Inflammatory macrophage (primary cell): ENCODE measurements at regions not wholly inside any gene's neighbourhood (a gene's known extent, or its start where the extent isn't known, plus 50 kb on each side); places are given as distances from the start of the nearest gene placed in this dataset.

Experiments
- DNase-seq, 2 donors: peaks; one replicate each; pipeline ENCODE4 v3.0.0-alpha.2; 2020 to 2022

GRCh38 chr2:611519-611918 lies 65.7 kb downstream of the TMEM18 start:
- DNase-seq = no peak

GRCh38 chr2:610491-610890 lies 66.7 kb downstream of the TMEM18 start:
- DNase-seq = no peak

GRCh38 chr2:609881-610280 lies 67.3 kb downstream of the TMEM18 start:
- DNase-seq = no peak

DNA sequence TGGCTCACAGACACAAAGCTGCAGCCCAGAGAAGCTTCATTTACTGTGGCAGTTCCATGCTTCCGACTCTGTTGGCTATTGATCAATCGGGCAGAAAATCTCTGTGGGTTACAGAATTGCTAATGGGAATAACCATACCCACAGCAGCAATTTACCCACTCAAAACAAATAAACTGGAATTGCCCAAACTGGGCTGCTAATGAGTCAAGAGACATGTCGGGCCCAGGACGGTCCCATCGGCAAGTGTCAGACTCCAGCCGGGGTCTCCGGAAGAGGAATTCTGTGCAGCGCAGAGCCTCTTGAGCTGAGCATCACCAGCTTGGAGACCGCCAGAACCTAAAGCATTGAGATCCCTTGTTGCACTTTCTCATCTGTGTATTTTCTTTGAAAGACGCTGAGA lies 67.8 kb downstream of the TMEM18 start:
- DNase-seq = no peak

DNA sequence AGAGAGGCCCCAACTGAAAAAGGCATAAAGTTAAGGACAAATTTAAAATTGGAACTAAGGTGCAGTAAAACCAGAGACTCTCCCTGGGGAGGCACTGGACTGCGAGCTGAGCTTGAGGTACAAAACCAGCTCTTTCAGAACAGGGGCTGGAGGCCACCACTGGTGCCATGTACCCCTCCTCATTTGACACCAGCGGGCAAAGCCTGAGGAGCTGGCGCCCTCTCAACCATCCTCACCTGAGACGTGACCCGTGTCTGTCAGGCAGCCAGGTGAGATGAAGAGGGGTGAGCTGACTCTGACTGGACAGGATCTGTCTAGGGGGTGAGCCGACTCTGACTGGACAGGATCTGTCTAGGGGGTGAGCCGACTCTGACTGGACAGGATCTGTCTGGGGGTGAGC lies 68.5 kb downstream of the TMEM18 start:
- DNase-seq = no peak

GRCh38 chr2:608297-608696 lies 68.9 kb downstream of the TMEM18 start:
- no peak for DNase-seq

- no peak for DNase-seq
Observed at GRCh38 chr2:607709-608108, 69.5 kb downstream of the TMEM18 start.

DNA sequence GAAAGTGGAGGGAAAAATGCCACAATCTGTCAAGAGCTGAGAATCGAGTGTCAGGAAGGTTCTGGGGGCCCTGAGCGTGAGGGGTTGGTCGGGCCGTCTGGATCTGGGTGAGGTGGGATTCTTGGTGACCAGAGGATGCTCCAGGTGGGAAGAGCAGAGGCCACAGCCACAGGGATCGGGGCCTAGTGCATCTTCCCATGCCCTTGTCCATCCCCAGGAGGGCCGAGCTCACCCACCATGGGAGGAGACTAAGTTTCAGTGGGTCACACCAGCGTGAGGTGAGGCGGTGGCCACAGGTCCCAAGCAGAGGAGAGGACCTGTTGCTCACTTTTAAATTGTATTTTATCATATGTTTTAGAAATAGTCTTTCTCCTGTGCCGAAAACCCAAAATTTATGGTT lies 70.0 kb downstream of the TMEM18 start:
- no peak for DNase-seq

DNA sequence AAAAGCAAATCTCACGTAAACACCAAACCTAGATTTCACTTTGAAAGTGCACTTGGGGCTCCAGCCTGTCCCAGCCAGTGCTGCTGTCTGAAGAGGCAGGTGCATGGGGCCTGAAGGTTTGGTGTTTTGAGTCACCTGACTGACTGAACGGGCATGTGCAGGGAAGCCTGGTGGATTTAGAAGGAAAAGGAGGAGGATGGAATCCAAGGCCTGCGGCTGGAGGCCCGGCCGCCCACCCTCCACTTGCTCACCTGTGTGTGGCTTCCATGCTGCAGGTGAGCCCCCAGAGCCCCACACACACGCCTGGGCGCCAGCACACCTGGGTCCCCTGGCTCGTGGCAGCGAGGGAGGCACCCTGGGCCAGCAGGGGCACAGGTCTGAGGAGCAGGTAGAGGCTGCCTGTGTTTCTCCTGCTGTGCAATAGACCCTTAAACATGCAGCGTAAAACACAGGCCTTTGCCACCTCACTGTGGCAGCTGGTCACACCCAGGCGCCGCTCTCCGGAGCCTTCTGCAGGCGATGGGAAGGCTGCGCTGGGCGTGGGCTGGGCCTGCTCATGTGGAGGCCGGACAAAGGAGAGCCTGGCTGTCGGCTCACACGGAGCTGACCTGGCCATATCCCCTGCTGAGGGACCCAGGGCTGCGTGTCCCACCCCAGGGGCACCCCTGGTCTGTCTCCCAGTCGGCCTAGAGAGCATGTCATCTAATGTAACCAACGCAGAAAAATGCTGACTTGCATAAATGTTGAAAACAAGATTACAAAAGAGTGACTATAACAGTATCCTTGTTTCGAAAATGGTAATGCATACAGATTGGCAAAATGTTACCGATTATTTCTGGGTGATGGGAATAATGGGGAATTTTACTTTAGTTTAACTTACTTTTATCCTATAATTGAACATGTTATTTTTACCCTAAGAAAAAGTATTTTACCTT lies 71.3 kb downstream of the TMEM18 start:
- DNase-seq = no peak

GRCh38 chr2:604854-605524 lies 72.2 kb downstream of the TMEM18 start:
- DNase-seq = no peak

DNA sequence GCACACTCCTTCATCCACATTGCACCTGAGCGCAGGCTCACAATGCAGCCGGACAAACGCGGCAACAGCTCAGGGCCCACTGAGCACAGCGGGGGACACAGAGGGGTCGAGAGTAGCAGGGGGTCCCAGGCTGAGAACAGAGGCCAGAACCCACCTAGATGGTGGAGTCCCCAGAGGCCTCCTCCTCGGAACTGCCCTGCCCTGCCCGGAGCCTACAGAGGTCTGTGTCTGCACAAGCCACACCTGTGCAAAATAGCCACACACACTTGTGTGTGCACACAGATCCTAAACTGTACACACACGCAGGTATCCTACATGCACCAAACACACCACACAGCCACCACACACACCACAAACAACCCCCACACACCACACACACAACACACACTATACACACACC lies 72.8 kb downstream of the TMEM18 start:
- no peak for DNase-seq

DNA sequence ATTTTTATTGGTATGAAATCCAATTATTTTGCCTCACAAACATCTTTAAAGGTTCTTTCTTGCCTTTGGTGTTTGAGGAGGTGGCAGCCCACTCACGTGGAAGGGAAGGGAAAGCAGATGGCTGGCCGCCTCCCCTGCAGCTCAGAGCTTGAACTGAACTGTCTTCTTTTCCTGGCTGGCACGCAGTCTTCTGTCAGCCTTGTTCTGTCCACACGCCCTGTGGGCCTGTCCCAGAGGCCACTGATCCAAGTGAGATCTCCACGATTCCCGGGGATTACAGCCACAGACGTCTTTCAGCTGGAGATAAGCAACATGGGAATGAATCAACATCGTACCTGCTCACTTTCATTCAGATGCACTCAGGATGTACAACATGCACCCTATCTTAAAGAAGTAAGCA lies 73.3 kb downstream of the TMEM18 start:
- no peak for DNase-seq

DNA sequence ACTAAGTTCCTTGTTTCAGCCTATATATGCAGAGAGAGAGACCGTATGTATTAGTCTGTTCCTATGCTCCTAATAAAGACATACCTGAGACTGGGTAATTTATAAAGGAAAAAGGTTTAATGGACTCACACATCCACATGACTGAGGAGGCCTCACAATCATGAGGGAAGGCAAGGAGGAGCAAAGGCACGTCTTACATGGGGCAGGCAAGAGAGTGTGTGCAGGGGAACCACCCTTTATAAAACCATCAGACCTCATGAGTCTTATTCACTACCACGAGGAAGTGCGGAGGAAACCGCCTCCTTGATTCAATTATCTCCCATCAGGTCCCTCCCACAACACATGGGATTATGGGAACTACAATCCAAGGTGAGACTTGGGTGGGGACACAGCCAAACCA lies 73.8 kb downstream of the TMEM18 start:
- peak in 1 of 2 donors; percentile 2 for DNase-seq

DNA sequence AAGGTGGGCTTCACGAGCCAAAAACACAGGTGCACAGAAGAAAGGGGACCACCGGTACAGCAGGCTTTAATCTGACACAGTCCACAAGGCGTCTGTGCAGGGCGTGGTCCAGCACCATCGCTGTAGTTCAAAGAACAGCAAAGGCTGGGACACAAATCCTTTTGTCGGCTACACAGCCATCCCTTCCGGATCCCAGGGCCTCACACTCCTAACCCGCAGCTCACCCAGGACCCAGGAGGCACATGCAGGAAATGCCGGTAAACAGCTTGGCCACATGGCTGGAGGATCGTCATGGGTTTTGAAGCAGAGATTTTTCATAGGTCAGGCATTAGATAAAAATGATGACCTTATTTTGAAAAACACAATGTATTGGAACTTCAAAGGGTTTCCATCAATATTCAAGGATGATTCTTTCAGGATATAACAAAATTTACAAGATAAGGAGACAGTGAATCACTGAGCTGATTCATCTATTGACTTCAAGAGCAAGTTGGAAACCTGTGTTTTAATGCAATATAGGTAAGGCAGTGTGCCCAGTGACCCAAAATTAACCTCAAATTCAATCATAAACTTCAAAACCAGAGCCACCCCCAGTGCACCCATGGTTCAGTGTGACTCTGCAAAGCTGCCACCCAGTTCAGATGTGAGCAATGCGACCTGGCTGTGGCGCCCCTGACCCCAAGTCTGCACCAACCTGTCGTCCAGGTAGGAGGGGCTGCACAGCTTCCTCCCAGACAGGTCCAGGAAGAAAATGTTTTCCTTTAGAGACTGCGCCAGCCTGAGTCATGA lies 74.4 kb downstream of the TMEM18 start:
- no peak for DNase-seq

DNA sequence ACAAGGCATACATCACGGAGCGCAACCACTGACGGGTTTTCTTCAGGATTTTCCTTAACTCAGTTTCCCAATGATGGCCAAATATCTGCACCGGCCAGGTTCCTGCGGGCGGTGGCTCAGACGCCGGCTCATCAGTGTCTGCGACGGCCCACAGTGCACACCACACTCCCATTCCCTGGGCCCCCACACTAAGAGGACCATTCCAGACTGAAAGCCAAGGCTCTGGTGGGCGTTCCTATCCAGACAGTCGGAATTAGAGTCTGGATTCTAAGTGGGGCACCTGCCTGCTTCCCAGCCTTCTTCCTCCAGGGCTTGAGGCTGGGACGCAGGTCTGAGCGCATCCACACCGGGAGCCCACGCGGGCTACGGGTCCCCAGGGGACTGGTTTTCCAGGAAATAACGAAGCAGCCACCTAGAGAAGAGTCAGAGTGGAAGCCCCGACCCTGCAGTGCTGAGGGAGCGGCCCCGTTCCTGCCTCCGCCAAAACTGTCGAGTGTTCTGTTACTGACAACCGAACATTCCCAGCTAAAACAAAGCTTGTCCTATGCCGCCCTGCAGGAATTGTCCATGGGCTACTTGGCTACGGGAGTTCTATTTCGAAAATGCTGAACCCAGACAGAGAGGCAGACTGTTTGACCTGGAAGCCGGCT lies 75.3 kb downstream of the TMEM18 start:
- no peak for DNase-seq

DNA sequence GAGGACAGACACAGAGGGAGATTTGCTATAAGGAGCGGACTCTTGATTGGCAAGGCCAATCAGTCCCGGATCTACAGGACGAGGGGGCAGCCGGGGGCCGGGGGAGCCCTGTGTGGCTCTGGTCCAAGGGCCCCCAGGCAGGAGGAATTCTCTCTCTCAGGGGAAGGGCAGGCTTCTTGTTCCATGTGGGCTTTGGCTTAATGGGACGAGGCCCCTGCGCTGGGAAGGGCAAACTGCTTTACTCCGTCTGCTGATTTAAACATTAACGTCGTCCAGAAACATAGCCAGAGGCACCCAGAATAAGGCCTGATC lies 75.9 kb downstream of the TMEM18 start:
- no peak for DNase-seq

GRCh38 chr2:600542-601386 lies 76.4 kb downstream of the TMEM18 start:
- no peak for DNase-seq

DNA sequence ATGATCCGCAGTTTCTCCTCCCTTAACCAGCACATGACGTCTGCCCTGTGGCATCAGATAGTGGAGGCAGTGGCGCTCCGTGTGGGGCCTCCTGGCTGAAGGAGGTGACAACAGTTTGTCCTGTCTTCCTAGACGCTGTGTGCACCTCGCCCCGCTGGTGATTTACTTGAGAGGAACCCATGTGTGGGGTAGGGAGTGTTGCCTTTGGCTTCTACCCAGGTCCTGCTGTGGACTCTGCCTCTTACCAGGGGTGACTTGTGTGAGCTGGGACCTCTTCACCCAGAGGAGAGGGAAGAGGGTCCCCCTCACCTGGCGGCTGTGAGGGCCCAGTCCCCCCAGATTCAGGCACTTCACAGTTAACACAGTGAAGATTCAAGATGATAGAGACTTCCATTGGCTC lies 77.6 kb downstream of the TMEM18 start:
- no peak for DNase-seq

DNA sequence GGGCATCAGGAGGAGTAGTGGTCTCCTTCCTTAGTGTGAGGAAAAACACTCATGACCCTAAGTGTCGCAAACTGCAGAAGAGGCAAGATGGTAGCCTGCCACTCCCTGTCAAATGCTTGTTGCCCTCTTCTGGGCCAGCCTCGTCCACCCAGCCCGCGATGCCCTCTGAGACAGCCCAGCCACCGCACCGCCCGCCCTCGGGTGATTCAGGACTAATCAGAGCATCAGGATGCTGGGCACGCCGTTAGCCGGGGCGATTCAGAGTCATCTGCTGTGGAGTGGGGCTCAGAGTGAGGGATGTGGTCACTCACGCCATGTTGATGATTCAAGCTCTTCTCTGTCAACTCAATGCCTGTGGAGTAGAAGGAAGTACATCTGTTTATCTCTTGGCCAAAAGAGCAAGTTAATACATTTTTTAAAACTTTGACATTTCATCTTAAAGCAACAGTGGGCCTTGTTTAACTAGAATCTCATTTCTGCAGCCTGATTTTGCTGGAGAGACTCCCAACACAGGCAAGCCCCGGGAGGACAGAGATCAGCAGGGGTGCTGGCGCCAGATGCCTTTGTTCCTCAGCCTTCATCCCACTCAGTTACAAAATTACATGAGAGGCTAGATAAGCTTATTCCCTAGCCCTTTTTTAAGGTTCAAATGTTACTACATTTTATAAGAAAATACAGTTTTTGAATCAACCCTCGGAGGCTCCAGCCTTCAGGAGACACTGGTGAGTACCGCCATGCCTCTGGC lies 79.0 kb downstream of the TMEM18 start:
- no peak for DNase-seq

DNA sequence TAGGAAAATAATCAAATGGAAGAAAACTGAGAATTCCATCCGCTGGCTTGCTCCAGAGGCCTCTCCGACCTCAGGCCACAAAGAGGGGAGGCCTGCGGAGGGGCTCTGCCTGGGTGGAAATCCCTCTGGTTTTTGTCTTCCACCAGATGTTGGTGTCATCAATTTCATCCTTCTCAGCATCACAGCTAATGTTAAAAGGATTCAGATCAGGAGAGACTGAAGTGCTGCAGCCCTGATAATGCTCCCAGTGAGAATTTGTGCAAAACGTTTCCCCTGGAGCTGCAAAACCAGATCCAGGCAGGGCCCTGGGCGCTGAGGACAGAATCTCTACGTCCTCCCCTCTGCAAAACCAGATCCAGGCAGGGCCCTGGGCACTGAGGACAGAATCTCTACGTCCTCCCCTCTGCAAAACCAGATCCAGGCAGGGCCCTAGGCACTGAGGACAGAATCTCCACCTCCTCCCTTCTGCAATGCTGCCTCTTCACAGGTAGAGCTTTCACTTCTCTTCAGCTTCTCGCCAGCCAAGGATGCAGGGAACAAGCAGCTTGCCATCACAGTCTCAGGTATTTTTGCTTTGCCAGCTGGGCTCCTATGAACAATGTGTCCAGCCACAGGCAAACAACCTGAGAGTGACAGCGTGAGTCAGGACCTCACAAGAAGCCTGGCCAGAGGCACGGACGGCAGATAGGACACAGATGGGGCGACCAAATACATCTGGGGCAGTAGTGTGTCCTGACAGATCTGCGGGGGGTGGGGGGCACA lies 81.2 kb downstream of the TMEM18 start:
- DNase-seq = no peak
